HG02610 (cell line): ENCODE measurements at regions not wholly inside any gene's neighbourhood (a gene's known extent, or its start where the extent isn't known, plus 50 kb on each side); places are given as distances from the start of the nearest gene placed in this dataset.
"Not testable (repeated sequence)": the region's sequence is repeated elsewhere in the genome, so short reads cannot be mapped to it uniquely, and the experiment has no call there.

Experiments
- ATAC-seq: cut with Tn5 transposase; IDR thresholded peaks from one replicate; pipeline ENCODE4 v1.9.1; 2021; ENCODE audit warnings: mild to moderate bottlenecking, moderate library complexity; ENCODE audit not compliant: unreplicated experiment

DNA sequence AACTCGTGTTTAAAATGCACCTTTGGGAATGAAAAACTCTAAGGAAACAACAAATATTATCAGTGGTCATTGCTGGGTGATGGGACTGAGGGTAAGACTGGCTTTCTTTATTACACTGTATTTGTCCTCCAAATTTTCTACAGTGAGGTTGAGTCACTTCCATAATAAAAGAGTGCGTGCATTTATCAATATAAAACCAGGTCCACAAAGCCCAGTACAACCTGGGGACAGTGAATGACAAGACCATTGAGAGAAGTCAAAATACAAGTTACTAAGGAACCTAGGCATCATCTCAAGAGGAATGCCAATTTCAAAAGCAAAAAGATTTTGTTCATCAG, 76.4 kb downstream of the MAGED4 start:
- ATAC-seq = no peak

- peak; percentile 100 for ATAC-seq
Observed at GRCh38 chrX:52261463-52262194, 76.9 kb downstream of the MAGED4 start.

DNA sequence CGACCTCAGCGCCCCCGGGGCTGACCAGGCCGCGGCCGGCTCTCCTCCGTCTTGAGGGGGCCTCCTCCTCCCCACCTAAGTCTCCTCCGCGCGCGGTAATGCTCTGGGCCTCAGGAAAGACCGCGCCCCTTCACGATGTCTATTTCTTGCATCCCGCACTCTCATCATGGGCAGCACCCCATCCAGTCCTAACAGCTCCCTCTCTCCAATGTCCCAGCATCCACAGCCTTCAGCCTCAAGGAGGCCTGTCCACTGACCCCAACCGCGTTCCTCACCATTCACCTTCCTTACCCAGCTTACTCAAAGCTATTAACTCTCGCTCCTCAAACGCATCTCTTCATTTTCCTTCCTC, 77.5 kb downstream of the MAGED4 start:
- peak; percentile 8 for ATAC-seq

DNA sequence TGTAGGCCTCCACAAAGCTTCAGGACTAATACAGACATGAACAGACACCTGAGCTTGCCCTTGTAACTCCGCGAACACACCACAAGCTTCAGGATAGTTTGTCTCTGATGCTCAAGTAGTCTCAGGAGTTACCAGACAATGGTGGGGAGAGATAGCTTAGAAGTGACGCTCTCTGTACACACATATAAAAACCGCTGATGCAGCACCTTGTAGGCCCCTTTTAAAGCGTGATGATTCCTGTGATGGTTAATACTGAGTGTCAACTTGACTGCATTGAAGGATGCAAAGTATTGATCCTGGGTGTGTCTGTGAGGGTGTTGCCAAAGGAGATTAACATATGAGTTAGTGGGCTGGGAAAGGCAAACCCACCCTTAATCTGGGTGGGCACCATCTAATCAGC, 78.7 kb downstream of the MAGED4 start:
- no peak for ATAC-seq

DNA sequence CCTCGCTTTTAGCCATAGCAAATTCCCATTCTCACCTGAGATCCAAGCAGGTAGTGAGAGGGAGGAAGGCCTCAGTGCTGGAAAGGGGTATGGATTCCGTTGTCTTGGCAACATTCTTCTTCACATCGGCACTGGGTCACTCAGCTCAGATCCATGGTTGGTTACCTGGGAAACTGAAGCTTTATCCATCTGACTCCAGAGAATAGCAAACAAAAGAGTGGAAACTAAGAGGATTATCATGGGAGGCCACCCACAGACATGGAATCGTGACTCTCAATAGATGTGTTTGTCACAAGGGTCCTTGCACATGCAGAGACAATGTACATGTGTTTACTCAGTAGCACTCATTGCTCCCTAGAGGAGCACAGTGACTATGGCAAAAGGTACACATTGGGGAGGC, 81.0 kb downstream of the MAGED4 start:
- no peak for ATAC-seq

DNA sequence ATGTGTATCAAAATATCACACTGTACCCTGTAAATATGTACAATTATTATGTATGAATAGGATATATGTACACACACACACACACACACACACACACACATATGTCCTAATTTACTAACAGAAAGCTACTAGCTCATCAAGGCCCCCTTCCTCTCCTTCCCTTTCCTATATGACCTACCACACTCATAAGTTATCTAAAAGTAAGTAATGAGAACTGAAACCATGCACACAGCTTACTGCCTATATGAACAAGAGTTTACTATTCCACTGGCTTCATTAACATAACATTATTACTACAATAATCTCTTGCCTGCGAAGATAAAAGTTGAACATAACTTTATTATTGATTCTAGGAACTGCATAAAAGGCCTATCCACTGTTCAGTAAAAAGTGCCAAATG, 83.8 kb downstream of the MAGED4 start:
- not testable (repeated sequence) for ATAC-seq

- no peak for ATAC-seq
Observed at GRCh38 chrX:52270453-52271116, 85.9 kb downstream of the MAGED4 start.

GRCh38 chrX:52271206-52271605, 86.5 kb downstream of the MAGED4 start:
- ATAC-seq = no peak

DNA sequence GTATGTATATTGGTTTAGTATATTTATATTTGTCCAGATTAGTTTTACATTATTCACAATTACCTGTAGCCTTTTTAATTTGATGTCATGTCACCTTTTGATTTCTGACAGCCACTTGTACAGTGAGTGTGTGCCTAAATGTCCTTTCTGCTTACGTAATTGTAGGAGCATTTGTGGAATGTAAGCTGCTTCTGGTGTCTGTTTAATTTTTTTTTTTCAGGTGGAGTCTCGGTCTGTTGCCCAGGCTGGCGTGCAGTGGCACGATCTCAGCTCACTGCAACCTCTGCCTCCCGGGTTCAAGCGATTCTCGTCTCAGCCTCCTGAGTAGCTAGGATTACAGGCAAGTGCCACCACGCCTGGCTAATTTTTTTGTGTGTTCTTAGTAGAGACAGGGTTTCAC, 91.2 kb upstream of the XAGE2 start:
- ATAC-seq = no peak

GRCh38 chrX:52280812-52281211, 88.0 kb upstream of the XAGE2 start:
- ATAC-seq = no peak

- no peak for ATAC-seq
Observed at GRCh38 chrX:52284865-52285264, 84.0 kb upstream of the XAGE2 start.

- ATAC-seq = not testable (repeated sequence)
Observed at GRCh38 chrX:52298968-52299367, 69.9 kb upstream of the XAGE2 start.

DNA sequence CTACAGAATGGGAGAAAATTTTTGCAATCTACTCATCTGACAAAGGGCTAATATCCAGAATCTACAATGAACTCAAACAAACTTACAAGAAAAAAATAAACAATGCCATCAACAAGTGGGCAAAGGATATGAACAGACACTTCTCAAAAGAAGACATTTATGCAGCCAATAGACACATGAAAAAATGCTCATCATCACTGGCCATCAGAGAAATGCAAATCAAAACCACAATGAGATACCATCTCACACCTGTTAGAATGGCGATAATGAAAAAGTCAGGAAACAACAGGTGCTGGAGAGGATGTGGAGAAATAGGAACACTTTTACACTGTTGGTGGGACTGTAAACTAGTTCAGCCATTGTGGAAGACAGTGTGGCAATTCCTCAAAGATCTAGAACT, 60.3 kb upstream of the XAGE2 start:
- not testable (repeated sequence) for ATAC-seq
